HCT116 (cell line): ENCODE measurements at regions not wholly inside any gene's neighbourhood (a gene's known extent, or its start where the extent isn't known, plus 50 kb on each side); places are given as distances from the start of the nearest gene placed in this dataset.

Experiments used
- ATAC-seq: fragments of 200-7000 bp; cut with Tn5 transposase; 2 replicates; pipeline ENCODE4 v1.9.1; 2020; ENCODE audit warnings: mild to moderate bottlenecking, moderate library complexity
- BruUV-seq: library from RNA; stranded (reverse); fragments of 400-500 nt; replicated peaks from 2 replicates; lab custom pipeline; 2021; lab: Mats Ljungman, UMichigan
- CTCF ChIA-PET: fragments of 300-600 bp; sonication (Branson Sonifier 250); formaldehyde crosslinking; loops from one replicate; lab custom pipeline; 2021; ENCODE audit warnings: antibody characterized with exemption; lab: Charles Lee
- POLR2A ChIA-PET: fragments of 300-600, 350-600 bp; sonication (Branson Sonifier 250); formaldehyde crosslinking; loops from one replicate; lab custom pipeline; 2021; ENCODE audit warnings: antibody characterized with exemption; lab: Charles Lee
- RAD21 ChIA-PET, 2 experiments: fragments of 300-600 bp; sonication (Branson Sonifier 250); formaldehyde crosslinking; loops; one replicate each; lab custom pipeline; 2023; ENCODE audit warnings: low total read pairs in 2 of 2; ENCODE audit not compliant: uncharacterized antibody in 2 of 2, unreplicated experiment in 2 of 2, low non-redundant PET in 1 of 2; lab: Charles Lee
- DNase-seq: peaks from one replicate; pipeline ENCODE4 v3.0.0-alpha.2; 2010; ENCODE audit warnings: low read depth, low spot score
- H2AFZ ChIP-seq: fragments of 200-600 bp; shearing (Covaris generic), sonication (generic); 2 replicates; pipeline ENCODE4 v1.6.1; 2017; ENCODE audit warnings: low read depth, mixed run types, mixed read lengths, antibody characterized with exemption, low read length; ENCODE audit not compliant: poor library complexity, severe bottlenecking
- H3K27ac ChIP-seq: 2 replicates; pipeline ENCODE4 v1.5.1; 2012; ENCODE audit warnings: low read depth, low read length
- H3K27me3 ChIP-seq: fragments of 200-600 bp; sonication (generic); 2 replicates; pipeline ENCODE4 v1.6.1; 2016; ENCODE audit warnings: mixed run types, low read length, mixed read lengths; ENCODE audit not compliant: insufficient read depth
- H3K36me3 ChIP-seq, 2 experiments: fragments of 200-500 bp in 1 of 2; fragments of 200-600 bp in 1 of 2; sonication (Bioruptor generic) in 1 of 2; sonication (generic) in 1 of 2; 2 replicates each; pipeline versions ENCODE4 v1.5.1 to v1.6.1; 2014 to 2016; ENCODE audit warnings: low read length in 2 of 2, inconsistent platforms in 1 of 2, mixed read lengths in 1 of 2, mixed run types in 1 of 2; ENCODE audit not compliant: insufficient read depth in 2 of 2, control insufficient read depth in 1 of 2
- H3K4me1 ChIP-seq, 2 experiments: fragments of 200-600 bp in 1 of 2; sonication (generic) in 1 of 2; 2 replicates each; pipeline versions ENCODE4 v1.5.1 to v1.6.1; 2012 to 2017; ENCODE audit warnings: low read length in 2 of 2, inconsistent platforms in 1 of 2, mild to moderate bottlenecking in 1 of 2, mixed read lengths in 1 of 2, mixed run types in 1 of 2, moderate library complexity in 1 of 2; ENCODE audit not compliant: insufficient read depth in 2 of 2, control insufficient read depth in 1 of 2
- H3K4me2 ChIP-seq: fragments of 200-600 bp; sonication (generic); 2 replicates; pipeline ENCODE4 v1.6.1; 2017; ENCODE audit warnings: mixed run types, low read length, mixed read lengths
- H3K4me3 ChIP-seq, 2 experiments: fragments of 200-600 bp in 1 of 2; sonication (generic) in 1 of 2; replicated peaks in 1 of 2; 2 replicates each; pipeline ENCODE4 v1.5.1; 2011 to 2016; ENCODE audit warnings: low read length in 2 of 2, control low read depth in 1 of 2, low read depth in 1 of 2, mild to moderate bottlenecking in 1 of 2, mixed read lengths in 1 of 2, mixed run types in 1 of 2
- H3K79me2 ChIP-seq: fragments of 200-600 bp; sonication (generic); 2 replicates; pipeline ENCODE4 v1.6.1; 2017; ENCODE audit warnings: mild to moderate bottlenecking, mixed run types, low read length, moderate library complexity, mixed read lengths; ENCODE audit not compliant: insufficient read depth
- H3K9ac ChIP-seq: fragments of 200-600 bp; sonication (generic); 2 replicates; pipeline ENCODE4 v1.6.1; 2016; ENCODE audit warnings: low read length, mixed read lengths
- H3K9me2 ChIP-seq: fragments of 200-600 bp; sonication (generic), shearing (Covaris generic); 2 replicates; pipeline ENCODE4 v1.6.1; 2017; ENCODE audit warnings: mixed run types, mild to moderate bottlenecking, moderate library complexity; ENCODE audit not compliant: insufficient read depth
- H3K9me3 ChIP-seq, 2 experiments: fragments of 200-500 bp in 1 of 2; fragments of 200-600 bp in 1 of 2; sonication (Bioruptor generic) in 1 of 2; sonication (generic) in 1 of 2; 2 replicates each; pipeline ENCODE4 v1.6.1; 2014 to 2017; ENCODE audit warnings: low read length in 2 of 2, mixed read lengths in 2 of 2, inconsistent platforms in 1 of 2, low read depth in 1 of 2, mild to moderate bottlenecking in 1 of 2, mixed run types in 1 of 2, moderate library complexity in 1 of 2; ENCODE audit not compliant: control insufficient read depth in 1 of 2, insufficient read depth in 1 of 2
- H4K20me1 ChIP-seq: fragments of 200-600 bp; sonication (generic), shearing (Covaris generic); 2 replicates; pipeline ENCODE4 v1.6.1; 2017; ENCODE audit warnings: mixed run types, mild to moderate bottlenecking, moderate library complexity; ENCODE audit not compliant: insufficient read depth
- CEBPB ChIP-seq: IDR thresholded peaks from 2 replicates; pipeline ENCODE4 v1.6.1; 2012; ENCODE audit warnings: low read depth
- EGR1 ChIP-seq: IDR thresholded peaks from 2 replicates; pipeline ENCODE4 v1.6.1; 2012; ENCODE audit warnings: low read depth
- ELF1 ChIP-seq: IDR thresholded peaks from 2 replicates; pipeline ENCODE4 v1.6.1; 2012; ENCODE audit warnings: low read depth, borderline replicate concordance
- EZH2 ChIP-seq: fragments of 200-600 bp; sonication (generic); IDR thresholded peaks from 2 replicates; pipeline ENCODE4 v1.6.1; 2017; ENCODE audit warnings: antibody characterized with exemption, mixed run types
- EZH2phosphoT487 ChIP-seq: fragments of 200-600 bp; IDR thresholded peaks from 2 replicates; pipeline ENCODE4 v1.6.1; 2018; ENCODE audit warnings: antibody characterized with exemption, borderline replicate concordance
- JUND ChIP-seq: IDR thresholded peaks from 2 replicates; pipeline ENCODE4 v1.6.1; 2012
- MAX ChIP-seq: IDR thresholded peaks from 2 replicates; pipeline ENCODE4 v1.6.1; 2012
- POLR2A ChIP-seq: IDR thresholded peaks from 2 replicates; pipeline ENCODE4 v1.7.0; 2011; ENCODE audit warnings: borderline replicate concordance; ENCODE audit not compliant: insufficient read depth, insufficient read length; ENCODE audit errors: extremely low read depth
- RAD21 ChIP-seq: IDR thresholded peaks from 2 replicates; pipeline ENCODE4 v1.6.1; 2012; ENCODE audit warnings: low read depth, mild to moderate bottlenecking
- SIN3A ChIP-seq: IDR thresholded peaks from 2 replicates; pipeline ENCODE4 v1.6.1; 2012; ENCODE audit warnings: low read depth
- SP1 ChIP-seq: IDR thresholded peaks from 2 replicates; pipeline ENCODE4 v1.6.1; 2012; ENCODE audit warnings: low read depth
- TCF7L2 ChIP-seq: IDR thresholded peaks from 2 replicates; pipeline ENCODE4 v1.7.0; 2011; ENCODE audit warnings: borderline replicate concordance, inconsistent platforms; ENCODE audit not compliant: insufficient read depth, insufficient read length; ENCODE audit errors: extremely low read depth
- YY1 ChIP-seq: IDR thresholded peaks from 2 replicates; pipeline ENCODE4 v1.6.1; 2011; ENCODE audit warnings: low read length, low read depth, moderate library complexity, mild to moderate bottlenecking; ENCODE audit not compliant: insufficient replicate concordance; ENCODE audit errors: extremely low read depth
- ZBTB33 ChIP-seq: IDR thresholded peaks from 2 replicates; pipeline ENCODE4 v1.6.1; 2011; ENCODE audit warnings: mild to moderate bottlenecking, low read length, moderate library complexity; ENCODE audit not compliant: insufficient replicate concordance; ENCODE audit errors: extremely low read depth
- ZNF274 ChIP-seq: fragments of 200-500 bp; sonication (Bioruptor generic); IDR thresholded peaks from 2 replicates; pipeline ENCODE4 v1.6.1; 2014; ENCODE audit warnings: mild to moderate bottlenecking, low read depth, low read length, inconsistent platforms
- intact Hi-C: fragments of 100-400 bp; cut with micrococcal nuclease; formaldehyde crosslinking; loops from 2 replicates; pipeline ENCODE4 v1.10.0; 2022
- TF ChIP-seq, protein P1 (sequence below), 3 experiments: fragments of 200-600 bp in 1 of 3; sonication (generic) in 1 of 3; IDR thresholded peaks in 2 of 3; conservative IDR thresholded peaks in 1 of 3; 2 replicates each; pipeline ENCODE4 v1.5.1; 2012 to 2017; ENCODE audit warnings: low read depth in 2 of 3, low read length in 2 of 3, antibody characterized with exemption in 1 of 3, borderline replicate concordance in 1 of 3, control low read depth in 1 of 3, mild to moderate bottlenecking in 1 of 3, mixed read lengths in 1 of 3, mixed run types in 1 of 3, moderate library complexity in 1 of 3; ENCODE audit not compliant: insufficient read depth in 1 of 3

DNA sequence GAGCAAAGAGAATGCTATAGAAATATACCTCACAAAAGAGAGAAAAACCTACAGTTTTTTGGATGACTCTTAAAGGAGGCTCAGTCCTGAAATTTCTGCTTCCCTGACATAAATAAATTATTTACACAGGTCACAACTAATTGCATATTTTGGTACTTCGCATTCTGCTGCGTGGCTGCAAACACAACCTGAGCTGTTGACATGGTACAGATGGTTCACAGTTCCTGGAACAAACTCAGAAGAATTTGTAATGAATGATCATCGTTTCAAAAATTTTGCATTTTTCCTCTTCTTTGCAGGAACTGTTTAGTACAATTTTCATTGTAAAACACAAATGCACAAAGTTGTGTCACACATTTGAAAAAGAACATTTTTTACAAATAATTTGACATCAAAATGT, 313.7 kb upstream of the SYT1 start:
- no peaks in the 10 kb centered on the region for H3K4me1 ChIP-seq
- H3K36me3 ChIP-seq, result no peaks in the 10 kb centered on the region
- H3K4me2 ChIP-seq, result no peak overlapping the region
- no peak for ATAC-seq
- no TSS peak for BruUV-seq
- H3K9ac ChIP-seq, result no peak overlapping the region
- H3K27ac ChIP-seq, result no peak overlapping the region
- H2AFZ ChIP-seq, result no peak overlapping the region
- H3K9me3 ChIP-seq, result no peaks in the 10 kb centered on the region
- no peaks in the 10 kb centered on the region for H3K79me2 ChIP-seq
- no peaks in the 10 kb centered on the region for H3K27me3 ChIP-seq
- ChIA-PET CTCF (no interaction called here), POLR2A (no interaction called here), RAD21 (no interaction called here)
- intact Hi-C loops, result no loop called here
- H3K9me2 ChIP-seq, result no peaks in the 10 kb centered on the region
- H4K20me1 ChIP-seq, result no peaks in the 10 kb centered on the region
- no peak overlapping the region for H3K4me3 ChIP-seq
- TF ChIP-seq YY1, result no peak
- no peak for TF ChIP-seq EZH2phosphoT487
- DNase-seq, result no peak

DNA sequence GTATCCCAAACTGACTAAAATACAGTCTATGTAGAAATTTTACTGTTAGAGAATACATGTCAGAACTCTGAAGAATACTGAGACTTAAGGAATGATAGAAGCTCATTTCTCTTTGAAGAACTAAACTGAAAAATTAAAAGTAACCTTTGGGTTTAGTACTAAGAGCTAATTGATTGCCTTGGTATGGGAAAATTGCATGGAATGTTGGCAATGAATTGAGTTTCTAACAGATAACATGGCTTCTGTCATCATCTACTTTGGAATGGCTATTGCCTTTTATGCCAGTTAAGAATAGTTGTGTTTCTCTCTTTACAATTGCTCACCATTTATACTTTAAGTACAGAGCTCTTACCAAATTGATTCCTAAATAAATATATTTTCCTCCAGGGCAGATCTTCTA, 308.8 kb upstream of the SYT1 start:
- intact Hi-C loops, result no loop called here
- POLR2A ChIA-PET, result interaction anchor here (0.7 kb wide), 1 partner anchor 427 kb away, joined by 4 read pairs; no protein-coding TSS in a partner anchor
- Histone ChIP-seq H3K79me2 (no peaks in the 10 kb centered on the region), H3K27me3 (no peaks in the 10 kb centered on the region), H3K4me1 (no peaks in the 10 kb centered on the region), H3K9ac (no peak overlapping the region), H3K4me2 (no peak overlapping the region), H3K4me3 (no peak overlapping the region), H3K36me3 (no peaks in the 10 kb centered on the region), H2AFZ (no peak overlapping the region), H3K27ac (no peak overlapping the region), H4K20me1 (no peaks in the 10 kb centered on the region), H3K9me3 (no peaks in the 10 kb centered on the region), H3K9me2 (no peaks in the 10 kb centered on the region)
- ATAC-seq (no peak), DNase-seq (no peak)
- TF ChIP-seq EGR1 (no peak), ZBTB33 (no peak), JUND (no peak), EZH2phosphoT487 (no peak), POLR2A (no peak), EZH2 (no peak), ELF1 (no peak), ZNF274 (no peak), MAX (no peak), YY1 (no peak), SIN3A (no peak), SP1 (no peak), TCF7L2 (no peak), CEBPB (no peak), RAD21 (no peak)
- TF ChIP-seq, protein P1, sequence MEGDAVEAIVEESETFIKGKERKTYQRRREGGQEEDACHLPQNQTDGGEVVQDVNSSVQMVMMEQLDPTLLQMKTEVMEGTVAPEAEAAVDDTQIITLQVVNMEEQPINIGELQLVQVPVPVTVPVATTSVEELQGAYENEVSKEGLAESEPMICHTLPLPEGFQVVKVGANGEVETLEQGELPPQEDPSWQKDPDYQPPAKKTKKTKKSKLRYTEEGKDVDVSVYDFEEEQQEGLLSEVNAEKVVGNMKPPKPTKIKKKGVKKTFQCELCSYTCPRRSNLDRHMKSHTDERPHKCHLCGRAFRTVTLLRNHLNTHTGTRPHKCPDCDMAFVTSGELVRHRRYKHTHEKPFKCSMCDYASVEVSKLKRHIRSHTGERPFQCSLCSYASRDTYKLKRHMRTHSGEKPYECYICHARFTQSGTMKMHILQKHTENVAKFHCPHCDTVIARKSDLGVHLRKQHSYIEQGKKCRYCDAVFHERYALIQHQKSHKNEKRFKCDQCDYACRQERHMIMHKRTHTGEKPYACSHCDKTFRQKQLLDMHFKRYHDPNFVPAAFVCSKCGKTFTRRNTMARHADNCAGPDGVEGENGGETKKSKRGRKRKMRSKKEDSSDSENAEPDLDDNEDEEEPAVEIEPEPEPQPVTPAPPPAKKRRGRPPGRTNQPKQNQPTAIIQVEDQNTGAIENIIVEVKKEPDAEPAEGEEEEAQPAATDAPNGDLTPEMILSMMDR (IDR thresholded peaks at IDR 0.05 in 2 of 3, conservative IDR thresholded peaks at IDR 0.05 in 1 of 3; ENCODE audit: borderline replicate concordance in 1 of 3, insufficient read depth in 1 of 3, low read depth in 2 of 3, low read length in 2 of 3), result no peak
- BruUV-seq, result no TSS peak
- CTCF ChIA-PET, result no interaction called here
- RAD21 ChIA-PET, result no interaction called here
